Ishikawa (cell line): ENCODE measurements at regions not wholly inside any gene's neighbourhood (a gene's known extent, or its start where the extent isn't known, plus 50 kb on each side); places are given as distances from the start of the nearest gene placed in this dataset.

Experiments
- CEBPB ChIP-seq: IDR thresholded peaks from 2 replicates; pipeline ENCODE4 v1.6.1; 2012
- CREB1 ChIP-seq: IDR thresholded peaks from 2 replicates; pipeline ENCODE4 v1.6.1; 2012; ENCODE audit warnings: low read depth
- EGR1 ChIP-seq: IDR thresholded peaks from 2 replicates; pipeline ENCODE4 v1.6.1; 2012
- EP300 ChIP-seq: IDR thresholded peaks from 2 replicates; pipeline ENCODE4 v1.6.1; 2012; ENCODE audit warnings: borderline replicate concordance
- FOXM1 ChIP-seq: IDR thresholded peaks from 2 replicates; pipeline ENCODE4 v1.6.1; 2012; ENCODE audit warnings: low read depth, borderline replicate concordance
- MAX ChIP-seq: IDR thresholded peaks from 2 replicates; pipeline ENCODE4 v1.6.1; 2012
- NFIC ChIP-seq: IDR thresholded peaks from 2 replicates; pipeline ENCODE4 v1.6.1; 2012
- RAD21 ChIP-seq: IDR thresholded peaks from 2 replicates; pipeline ENCODE4 v1.6.1; 2012; ENCODE audit warnings: low read depth
- REST ChIP-seq: IDR thresholded peaks from 2 replicates; pipeline ENCODE4 v1.6.1; 2012; ENCODE audit warnings: low read depth, mild to moderate bottlenecking
- TAF1 ChIP-seq: IDR thresholded peaks from 2 replicates; pipeline ENCODE4 v1.6.1; 2012; ENCODE audit warnings: low read depth, mild to moderate bottlenecking
- TCF12 ChIP-seq: IDR thresholded peaks from 2 replicates; pipeline ENCODE4 v1.6.1; 2012; ENCODE audit warnings: low read depth
- TEAD4 ChIP-seq: IDR thresholded peaks from 2 replicates; pipeline ENCODE4 v1.6.1; 2012
- USF1 ChIP-seq: IDR thresholded peaks from 2 replicates; pipeline ENCODE4 v1.6.1; 2012
- YY1 ChIP-seq: IDR thresholded peaks from 2 replicates; pipeline ENCODE4 v1.6.1; 2012; ENCODE audit warnings: low read depth
- ZBTB7A ChIP-seq: IDR thresholded peaks from 2 replicates; pipeline ENCODE4 v1.6.1; 2012; ENCODE audit warnings: low read depth

- TF ChIP-seq FOXM1 (no peak), RAD21 (no peak), REST (no peak), EGR1 (no peak), CREB1 (no peak), YY1 (no peak), CEBPB (no peak), USF1 (no peak), EP300 (no peak), MAX (no peak), TCF12 (no peak), TEAD4 (no peak), TAF1 (no peak), ZBTB7A (no peak), NFIC (no peak)
Measured at GRCh38 chr6:98566126-98566525, 268.2 kb upstream of the POU3F2 start.

GRCh38 chr6:98572579-98572978, 261.8 kb upstream of the POU3F2 start:
- no peak for TF ChIP-seq USF1
- TF ChIP-seq TCF12 = no peak
- no peak for TF ChIP-seq YY1
- no peak for TF ChIP-seq TAF1
- no peak for TF ChIP-seq CEBPB
- no peak for TF ChIP-seq REST
- no peak for TF ChIP-seq EP300
- no peak for TF ChIP-seq FOXM1
- TF ChIP-seq CREB1 = no peak
- TF ChIP-seq MAX = no peak
- no peak for TF ChIP-seq NFIC
- TF ChIP-seq EGR1 = no peak

- no peak for TF ChIP-seq TAF1
- no peak for TF ChIP-seq EP300
- TF ChIP-seq CREB1 = no peak
- TF ChIP-seq EGR1 = no peak
- TF ChIP-seq TEAD4 = no peak
- no peak for TF ChIP-seq ZBTB7A
Measured at GRCh38 chr6:98574984-98575383, 259.4 kb upstream of the POU3F2 start.

- no peak for TF ChIP-seq ZBTB7A
- TF ChIP-seq EGR1 = no peak
- TF ChIP-seq CREB1 = no peak
- TF ChIP-seq NFIC = no peak
- no peak for TF ChIP-seq TEAD4
- no peak for TF ChIP-seq TAF1
- no peak for TF ChIP-seq MAX
- no peak for TF ChIP-seq YY1
- TF ChIP-seq FOXM1 = no peak
- no peak for TF ChIP-seq EP300
- no peak for TF ChIP-seq RAD21
- no peak for TF ChIP-seq REST
- TF ChIP-seq USF1 = no peak
- no peak for TF ChIP-seq TCF12
- TF ChIP-seq CEBPB = no peak
Measured at GRCh38 chr6:98576791-98577190, 257.6 kb upstream of the POU3F2 start.
